PC-3 (cell line): ENCODE measurements at regions not wholly inside any gene's neighbourhood (a gene's known extent, or its start where the extent isn't known, plus 50 kb on each side); places are given as distances from the start of the nearest gene placed in this dataset.

Experiments
- ATAC-seq: fragments of 200-7000 bp; cut with Tn5 transposase; 2 replicates; pipeline ENCODE4 v1.9.1; 2020; ENCODE audit warnings: mild to moderate bottlenecking, moderate library complexity
- BruUV-seq: library from RNA; stranded (reverse); fragments of 400-500 nt; replicated peaks from 2 replicates; lab custom pipeline; 2021; lab: Mats Ljungman, UMichigan
- CTCF ChIA-PET: fragments of 300-600 bp; sonication (Branson Sonifier 250); formaldehyde crosslinking; loops from one replicate; lab custom pipeline; 2022; ENCODE audit warnings: antibody characterized with exemption; lab: Charles Lee
- POLR2A ChIA-PET: fragments of 300-600 bp; sonication (Branson Sonifier 250); formaldehyde crosslinking; loops from one replicate; lab custom pipeline; 2022; ENCODE audit warnings: antibody characterized with exemption; ENCODE audit not compliant: unreplicated experiment; lab: Charles Lee
- DNase-seq: peaks from one replicate; pipeline ENCODE4 v3.0.0-alpha.2; 2015
- H2AFZ ChIP-seq: fragments of 300-600 bp; sonication (generic); 2 replicates; pipeline ENCODE4 v1.6.0; 2016; ENCODE audit warnings: antibody characterized with exemption, low read length
- H3F3A ChIP-seq: fragments of 300-600 bp; sonication (generic); one replicate; pipeline ENCODE4 v1.6.0; 2017; ENCODE audit warnings: antibody characterized with exemption, low read length, control low read depth, mild to moderate bottlenecking; ENCODE audit not compliant: unreplicated experiment
- H3K27ac ChIP-seq: fragments of 300-600 bp; sonication (generic); 2 replicates; pipeline ENCODE4 v1.5.1; 2016; ENCODE audit warnings: mild to moderate bottlenecking, low read length
- H3K27me3 ChIP-seq: fragments of 300-600 bp; sonication (generic); 2 replicates; pipeline ENCODE4 v1.6.1; 2016; ENCODE audit warnings: low read length, mixed read lengths
- H3K36me3 ChIP-seq: fragments of 300-600 bp; sonication (generic); 2 replicates; pipeline ENCODE4 v1.6.1; 2016; ENCODE audit warnings: low read depth, mixed run types, low read length, mixed read lengths
- H3K4me1 ChIP-seq: fragments of 300-600 bp; sonication (generic); 2 replicates; pipeline ENCODE4 v1.5.1; 2016; ENCODE audit warnings: low read length; ENCODE audit not compliant: insufficient read depth
- H3K4me2 ChIP-seq: fragments of 300-600 bp; sonication (generic); 2 replicates; pipeline ENCODE4 v1.6.0; 2016; ENCODE audit warnings: low read length
- H3K4me3 ChIP-seq: fragments of 300-600 bp; sonication (generic); 2 replicates; pipeline ENCODE4 v1.5.1; 2016; ENCODE audit warnings: mild to moderate bottlenecking, low read length, mixed read lengths
- H3K79me2 ChIP-seq: fragments of 300-600 bp; sonication (generic); 2 replicates; pipeline ENCODE4 v1.6.1; 2017; ENCODE audit warnings: low read length, mixed read lengths
- H3K9ac ChIP-seq: fragments of 300-600 bp; sonication (generic); 2 replicates; pipeline ENCODE4 v1.6.0; 2016; ENCODE audit warnings: mild to moderate bottlenecking, low read length
- H3K9me2 ChIP-seq: fragments of 300-600 bp; sonication (generic); replicated peaks from 2 replicates; pipeline ENCODE4 v1.6.1; 2016; ENCODE audit warnings: mixed run types, low read length, mixed read lengths
- H3K9me3 ChIP-seq: fragments of 300-600 bp; sonication (generic); 2 replicates; pipeline ENCODE4 v1.6.1; 2016; ENCODE audit warnings: low read length, mixed read lengths
- H4K20me1 ChIP-seq: fragments of 300-600 bp; sonication (generic); 2 replicates; pipeline ENCODE4 v1.6.1; 2016; ENCODE audit warnings: low read length, mixed read lengths
- CTCF ChIP-seq: fragments of 300-600 bp; sonication (generic); conservative IDR thresholded peaks from 2 replicates; pipeline ENCODE4 v1.5.1; 2017; ENCODE audit warnings: antibody characterized with exemption, low read depth, mild to moderate bottlenecking, low read length
- EZH2 ChIP-seq: fragments of 300-600 bp; sonication (generic); IDR thresholded peaks from one replicate; pipeline ENCODE4 v1.6.1; 2017; ENCODE audit warnings: antibody characterized with exemption, mild to moderate bottlenecking, low read length; ENCODE audit not compliant: unreplicated experiment
- EZH2phosphoT487 ChIP-seq: fragments of 300-600 bp; sonication (generic); IDR thresholded peaks from 2 replicates; pipeline ENCODE4 v1.6.1; 2018; ENCODE audit warnings: mild to moderate bottlenecking, antibody characterized with exemption, low read length, borderline replicate concordance
- intact Hi-C: fragments of 100-400 bp; cut with micrococcal nuclease; formaldehyde crosslinking; loops from 2 replicates; pipeline ENCODE4 v1.9.0; 2023

GRCh38 chr6:87757792-87758191 lies 55.8 kb upstream of the AKIRIN2 start:
- H3K27ac ChIP-seq: no peak overlapping the region
- H3K79me2 ChIP-seq: no peaks in the 10 kb centered on the region
- ChIA-PET CTCF (no interaction called here), POLR2A (no interaction called here)
- H3K4me2 ChIP-seq: no peak overlapping the region
- H3K9ac ChIP-seq: no peak overlapping the region
- intact Hi-C loops: no loop called here
- no TSS peak for BruUV-seq
- H3K9me3 ChIP-seq: no peaks in the 10 kb centered on the region
- DNase-seq (no peak), ATAC-seq (no peak)
- TF ChIP-seq EZH2phosphoT487 (no peak), CTCF (no peak), EZH2 (no peak)
- H4K20me1 ChIP-seq: no peaks in the 10 kb centered on the region
- no peak overlapping the region for H2AFZ ChIP-seq
- peaks cover 9% of the 10 kb centered on the region; the same call in 1 of the 2 replicates for H3K4me1 ChIP-seq
- no peak overlapping the region for H3K4me3 ChIP-seq
- no peaks in the 10 kb centered on the region for H3K27me3 ChIP-seq
- no peaks in the 10 kb centered on the region for H3F3A ChIP-seq
- no peaks in the 10 kb centered on the region for H3K36me3 ChIP-seq
- no peaks in the 10 kb centered on the region for H3K9me2 ChIP-seq

DNA sequence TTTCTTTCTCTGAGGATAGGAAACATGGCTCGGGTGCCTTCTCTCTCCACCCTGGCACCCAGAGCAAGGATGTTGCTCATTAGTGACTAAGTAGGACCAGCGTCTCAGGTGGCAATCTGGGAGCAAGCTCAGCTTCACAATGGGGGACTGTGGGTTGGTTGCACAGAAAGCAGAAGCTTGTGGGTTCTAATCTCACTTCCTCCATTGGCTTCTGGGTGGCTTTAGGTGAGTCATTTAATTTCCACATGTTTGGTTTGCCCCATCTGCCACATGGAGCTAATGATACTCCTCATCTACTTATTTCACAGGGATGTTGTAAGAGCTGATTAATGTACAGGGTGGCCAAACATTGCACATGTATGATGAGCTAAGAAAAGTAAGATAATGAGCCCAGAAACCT lies 54.8 kb upstream of the AKIRIN2 start:
- no peak overlapping the region for H3K27ac ChIP-seq
- CTCF ChIA-PET: no interaction called here
- no peaks in the 10 kb centered on the region for H3K79me2 ChIP-seq
- TF ChIP-seq CTCF (no peak), EZH2phosphoT487 (no peak), EZH2 (no peak)
- peak overlapping the region; percentile 49 for H2AFZ ChIP-seq
- H3K4me2 ChIP-seq: 0 out of 2 replicates have a peak overlapping the region, but pooled peaks have one; percentile 1
- H3K36me3 ChIP-seq: no peaks in the 10 kb centered on the region
- no peaks in the 10 kb centered on the region for H3F3A ChIP-seq
- no peaks in the 10 kb centered on the region for H3K27me3 ChIP-seq
- H4K20me1 ChIP-seq: no peaks in the 10 kb centered on the region
- BruUV-seq: no TSS peak
- H3K9me2 ChIP-seq: no peaks in the 10 kb centered on the region
- no peak for ATAC-seq
- H3K4me3 ChIP-seq: no peak overlapping the region
- POLR2A ChIA-PET: no interaction called here
- peaks cover 9% of the 10 kb centered on the region; the same call in 1 of the 2 replicates for H3K4me1 ChIP-seq
- DNase-seq: peak; percentile 50
- no peaks in the 10 kb centered on the region for H3K9me3 ChIP-seq
- no peak overlapping the region for H3K9ac ChIP-seq
- intact Hi-C loops: no loop called here

GRCh38 chr6:87755708-87756671 lies 54.0 kb upstream of the AKIRIN2 start:
- no peaks in the 10 kb centered on the region for H3F3A ChIP-seq
- H3K79me2 ChIP-seq: no peaks in the 10 kb centered on the region
- CTCF ChIA-PET: no interaction called here
- POLR2A ChIA-PET: no interaction called here
- TF ChIP-seq EZH2: no peak
- TF ChIP-seq CTCF: no peak
- TF ChIP-seq EZH2phosphoT487: no peak
- H3K4me2 ChIP-seq: no peak overlapping the region
- peak overlapping the region; percentile 49; the same call in 1 of the 2 replicates for H2AFZ ChIP-seq
- intact Hi-C loops: no loop called here
- no peaks in the 10 kb centered on the region for H3K9me2 ChIP-seq
- H3K4me1 ChIP-seq: peaks cover 9% of the 10 kb centered on the region; the same call in 1 of the 2 replicates
- ATAC-seq (no peak), DNase-seq (no peak)
- no peak overlapping the region for H3K9ac ChIP-seq
- H3K27me3 ChIP-seq: no peaks in the 10 kb centered on the region
- H4K20me1 ChIP-seq: no peaks in the 10 kb centered on the region
- BruUV-seq: no TSS peak
- no peaks in the 10 kb centered on the region for H3K9me3 ChIP-seq
- no peak overlapping the region for H3K4me3 ChIP-seq
- H3K27ac ChIP-seq: no peak overlapping the region
- H3K36me3 ChIP-seq: no peaks in the 10 kb centered on the region
